Activated T-cell treated with anti-CD3 and anti-CD28 coated beads for 24 hours (primary cell): ENCODE measurements at regions not wholly inside any gene's neighbourhood (a gene's known extent, or its start where the extent isn't known, plus 50 kb on each side); places are given as distances from the start of the nearest gene placed in this dataset.
"Not testable (repeated sequence)": the region's sequence is repeated elsewhere in the genome, so short reads cannot be mapped to it uniquely, and the experiment has no call there.

Experiments
- DNase-seq: peaks from one replicate; pipeline ENCODE4 v3.0.0-alpha.2; 2020; ENCODE audit warnings: low read depth

DNA sequence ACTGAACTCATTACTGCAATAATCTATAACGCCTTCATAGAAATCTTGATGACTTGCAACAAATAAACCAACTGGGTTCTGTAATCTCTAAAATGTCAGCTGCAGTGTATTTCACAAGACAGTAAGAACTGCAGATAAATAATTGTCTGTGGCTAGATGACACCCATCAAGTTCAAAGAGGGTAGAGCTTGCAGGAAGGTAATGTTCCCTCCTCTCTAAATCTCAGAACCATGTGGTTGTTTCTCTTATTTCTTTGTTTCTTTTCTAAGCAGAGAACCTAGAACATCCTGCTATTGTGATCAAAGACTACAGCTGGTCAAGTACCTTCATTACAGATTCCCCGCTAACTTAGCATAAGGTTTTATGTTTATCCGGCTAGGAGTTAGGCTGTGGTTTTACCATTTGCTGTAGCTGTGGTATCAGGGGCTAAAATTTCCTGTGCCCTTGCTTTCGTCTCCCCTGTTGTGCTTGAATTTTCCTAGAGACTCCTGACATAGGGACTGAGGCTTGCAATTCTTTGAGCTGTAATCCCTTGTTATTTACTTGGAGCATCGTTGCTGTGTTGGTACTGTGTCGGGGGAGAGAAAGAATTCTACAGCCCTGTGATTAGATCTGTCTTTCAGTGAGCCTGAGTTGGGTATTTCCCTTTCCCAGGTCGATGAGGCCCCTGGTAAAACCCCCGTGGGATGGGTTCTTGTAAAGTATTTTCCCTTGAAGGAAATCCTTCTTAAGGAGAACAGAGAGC, 253.1 kb upstream of the BTG1 start:
- no peak for DNase-seq

DNA sequence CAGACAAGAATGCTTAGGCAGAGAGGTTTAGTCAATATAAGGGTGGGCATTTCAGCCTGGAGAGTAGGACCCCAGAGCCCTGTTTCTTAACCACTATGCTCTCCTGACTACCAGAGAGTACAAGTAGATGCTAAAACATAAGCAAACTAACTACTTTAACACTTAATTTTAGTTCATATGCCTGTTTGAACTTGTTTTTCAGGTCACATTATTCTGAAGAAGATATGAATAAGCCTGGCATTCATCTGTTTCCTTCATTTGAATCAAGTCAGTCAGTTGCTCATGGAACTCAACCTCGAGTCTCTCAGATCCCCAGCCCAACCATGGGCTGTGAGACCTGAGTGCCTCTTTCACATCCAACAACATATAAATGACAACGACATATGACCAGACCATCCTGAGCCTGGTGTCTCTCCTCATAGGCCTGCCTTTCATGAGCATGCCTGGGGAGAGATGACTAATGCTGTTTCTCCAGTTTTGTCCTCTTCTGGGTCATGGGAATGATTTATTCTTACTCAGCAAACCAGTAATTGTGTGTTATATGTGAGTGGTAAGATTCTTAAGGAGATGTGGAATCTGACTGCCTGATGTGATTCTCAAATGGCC, 251.1 kb upstream of the BTG1 start:
- no peak for DNase-seq

DNA sequence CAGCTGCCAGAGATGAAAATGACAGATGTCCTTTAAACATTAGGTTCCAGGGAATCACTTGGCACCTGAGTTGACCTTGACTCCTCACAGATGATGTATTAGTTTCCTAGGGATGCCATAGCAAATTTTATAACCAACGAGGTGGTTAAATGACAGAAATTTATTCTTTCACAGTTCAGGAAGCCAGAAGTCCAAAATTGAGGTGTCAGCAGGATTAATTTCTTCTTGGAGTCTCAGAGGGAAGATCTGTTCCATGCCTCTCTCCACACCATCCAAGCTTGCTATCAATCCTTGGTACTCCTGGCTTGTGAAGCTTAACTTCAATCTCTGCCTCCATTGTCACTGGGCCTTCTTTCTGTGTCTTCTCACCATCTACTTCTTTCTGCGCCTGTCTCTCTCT, 249.7 kb upstream of the BTG1 start:
- no peak for DNase-seq

DNA sequence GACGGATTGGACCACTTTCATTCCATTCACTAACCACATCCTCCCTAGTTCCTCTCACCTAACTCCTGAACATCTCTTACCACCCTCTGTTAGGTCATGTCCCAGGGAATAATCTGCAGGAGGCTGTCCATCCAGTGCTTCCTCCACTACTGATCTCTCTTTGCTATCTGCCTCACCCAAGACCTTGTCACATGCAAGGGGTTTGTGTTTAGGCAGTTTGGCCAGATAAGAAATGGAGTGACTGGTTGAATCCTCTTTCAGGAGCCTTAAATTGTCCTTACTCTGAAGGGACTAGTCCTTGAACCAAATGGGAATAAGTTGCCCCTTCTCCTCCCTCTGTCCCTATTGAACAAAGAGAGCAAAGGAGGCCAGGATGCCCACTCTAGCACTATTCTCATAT, 249.2 kb upstream of the BTG1 start:
- no peak for DNase-seq

DNA sequence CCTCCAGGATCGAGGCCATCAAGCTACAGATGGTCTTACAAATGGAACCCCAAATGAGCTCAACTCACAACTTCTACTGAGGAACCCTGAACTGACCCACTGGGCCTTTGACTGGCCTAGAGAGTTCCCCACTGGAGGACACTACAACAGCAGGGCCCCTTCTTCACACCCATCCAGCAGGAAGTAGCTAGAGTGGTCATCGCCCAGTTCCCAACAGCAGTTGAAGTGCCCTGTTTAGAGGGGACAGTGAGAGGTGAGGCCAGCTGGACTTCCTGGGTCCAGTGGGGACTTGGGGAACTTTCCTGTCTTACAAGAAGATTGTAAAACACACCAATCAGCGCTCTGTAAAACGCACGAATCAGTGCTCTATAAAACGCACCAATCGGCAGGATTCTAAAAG, 247.9 kb upstream of the BTG1 start:
- DNase-seq = no peak

- not testable (repeated sequence) for DNase-seq
Measured at GRCh38 chr12:92391726-92392125, 246.1 kb upstream of the BTG1 start.

DNA sequence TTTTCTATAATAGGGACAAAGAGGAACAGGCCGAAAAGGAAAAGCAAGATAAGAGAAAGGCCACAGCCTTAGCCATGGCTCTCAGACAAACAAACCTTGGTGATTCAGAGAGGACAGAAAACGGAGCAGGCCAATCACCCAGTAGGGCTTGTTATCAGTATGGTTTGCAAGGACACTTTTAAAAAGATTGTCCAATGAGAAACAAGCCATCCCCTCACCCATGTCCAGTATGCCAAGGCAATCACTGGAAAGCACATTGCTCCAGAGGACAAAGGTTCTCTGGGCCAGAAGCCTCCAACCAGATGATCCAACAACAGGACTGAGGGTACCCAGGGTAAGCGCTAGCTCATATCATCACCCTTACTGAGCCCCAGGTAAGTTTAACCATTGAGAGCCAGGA, 243.8 kb upstream of the BTG1 start:
- DNase-seq = no peak

DNA sequence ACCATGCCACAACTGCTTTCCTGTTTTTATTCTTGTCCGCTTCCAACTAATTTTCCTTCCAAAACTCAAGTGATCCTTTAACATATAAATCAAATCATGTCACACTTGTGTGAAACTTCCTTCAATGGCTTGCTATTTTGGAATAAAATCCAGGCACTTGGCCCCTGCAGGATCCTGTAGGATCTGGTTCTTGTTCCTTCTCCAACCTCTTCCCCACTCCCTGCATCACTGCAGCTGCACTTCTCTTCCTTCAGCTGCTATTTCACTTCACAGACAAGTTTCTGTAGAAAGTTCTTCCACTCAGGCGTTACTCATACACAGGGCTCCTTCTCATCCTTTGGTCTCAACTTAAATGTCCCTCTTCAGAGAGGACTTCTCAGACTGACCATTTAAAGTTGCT, 239.7 kb upstream of the BTG1 start:
- DNase-seq = no peak

GRCh38 chr12:92384571-92384970, 238.9 kb upstream of the BTG1 start:
- DNase-seq = no peak

- no peak for DNase-seq
Measured at GRCh38 chr12:92382383-92382878, 236.8 kb upstream of the BTG1 start.

- no peak for DNase-seq
Measured at GRCh38 chr12:92381856-92382255, 236.2 kb upstream of the BTG1 start.

GRCh38 chr12:92378682-92379479, 233.2 kb upstream of the BTG1 start:
- DNase-seq = no peak

DNA sequence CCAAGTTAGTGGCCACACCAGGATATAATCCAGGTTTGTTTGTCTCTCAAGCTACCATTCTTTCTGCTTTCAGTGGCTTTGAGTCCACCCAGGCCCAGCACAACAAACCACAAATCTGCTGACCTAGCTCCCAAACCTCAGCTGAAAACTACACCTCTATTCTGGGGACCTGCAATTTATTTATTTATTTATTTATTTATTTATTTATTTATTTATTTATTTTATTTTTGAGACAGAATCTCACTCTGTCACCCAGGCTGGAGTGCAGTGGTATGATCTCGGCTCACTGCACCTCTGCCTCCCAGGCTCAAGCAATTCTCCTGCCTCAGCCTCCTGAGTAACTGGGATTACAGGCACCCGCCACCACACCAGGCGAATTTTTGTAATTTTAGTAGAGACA, 229.9 kb upstream of the BTG1 start:
- not testable (repeated sequence) for DNase-seq

DNA sequence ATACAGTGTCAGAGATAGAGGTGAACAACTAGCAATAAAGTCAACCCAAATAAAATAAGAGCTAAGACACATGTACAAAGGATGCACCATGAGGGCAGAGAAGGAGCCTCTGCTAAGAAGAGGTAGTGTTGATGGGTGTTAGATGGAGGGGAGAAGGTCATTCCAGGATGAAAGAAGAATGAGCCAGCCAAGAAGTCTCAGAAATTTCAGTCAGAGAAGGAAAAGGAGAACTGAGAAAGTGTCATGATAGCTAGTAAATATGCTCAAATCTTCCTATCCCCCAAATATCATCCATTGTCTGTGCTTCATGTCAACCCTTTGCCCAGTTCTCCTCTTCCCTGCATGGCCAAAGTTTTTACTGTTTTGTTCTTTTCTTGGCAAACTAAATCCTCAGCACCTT, 225.2 kb upstream of the BTG1 start:
- no peak for DNase-seq

DNA sequence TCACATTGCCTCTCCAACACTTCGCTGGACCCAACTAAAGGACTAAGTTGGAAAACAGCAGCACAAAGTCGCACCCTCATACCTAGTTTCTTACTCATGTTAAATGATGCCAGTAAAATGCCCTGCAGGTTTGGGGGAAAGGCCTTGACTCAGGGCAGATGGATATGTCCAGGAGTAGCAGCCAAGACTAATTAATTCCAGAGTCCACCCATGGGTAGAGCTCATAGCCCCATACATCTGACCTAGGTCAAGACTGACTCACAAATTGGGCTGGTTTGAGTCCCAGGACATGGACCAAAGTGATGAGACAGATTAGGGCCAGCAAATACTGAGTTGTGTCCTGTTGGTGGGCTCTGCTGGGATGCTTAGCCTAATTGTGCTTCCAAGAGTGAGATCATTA, 224.0 kb upstream of the BTG1 start:
- DNase-seq = no peak

DNA sequence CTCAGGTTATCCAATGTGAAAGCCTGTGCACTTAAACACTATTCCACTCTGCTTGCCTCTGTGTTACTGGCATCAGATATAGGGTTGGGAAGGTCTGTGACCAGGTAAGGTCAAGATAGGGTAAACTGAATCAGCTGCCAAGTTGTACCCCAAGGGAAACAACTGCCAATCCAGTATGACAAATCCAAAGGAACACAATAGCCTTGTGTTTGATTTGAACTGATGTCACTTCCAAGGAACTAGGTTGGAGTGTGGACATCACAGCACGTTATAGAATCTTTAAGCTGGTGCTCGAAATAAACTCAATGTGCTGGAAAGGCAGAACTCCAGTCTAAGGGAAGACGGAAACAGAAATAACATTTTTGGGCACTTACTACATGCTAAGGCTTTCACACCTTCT, 223.4 kb upstream of the BTG1 start:
- DNase-seq = no peak

DNA sequence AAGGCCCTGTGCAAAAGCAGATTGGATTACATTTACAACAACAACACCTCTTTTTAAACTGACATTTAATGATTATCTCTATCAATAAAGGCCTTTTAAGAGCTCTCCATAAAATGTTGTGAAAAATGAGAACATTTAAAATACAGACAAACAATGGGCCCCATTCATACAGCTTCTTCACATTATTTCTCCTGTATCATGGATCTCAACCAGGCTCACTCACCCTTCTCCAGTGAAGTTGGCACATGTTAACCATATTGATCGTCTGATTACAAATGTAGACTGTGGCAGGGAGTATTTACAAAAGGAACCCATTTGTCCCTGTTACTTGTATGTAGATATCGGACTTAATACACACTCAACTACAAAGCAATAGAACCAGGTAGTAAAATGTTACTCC, 220.2 kb upstream of the BTG1 start:
- no peak for DNase-seq

- DNase-seq = no peak
Measured at GRCh38 chr12:92365333-92365732, 219.7 kb upstream of the BTG1 start.

DNA sequence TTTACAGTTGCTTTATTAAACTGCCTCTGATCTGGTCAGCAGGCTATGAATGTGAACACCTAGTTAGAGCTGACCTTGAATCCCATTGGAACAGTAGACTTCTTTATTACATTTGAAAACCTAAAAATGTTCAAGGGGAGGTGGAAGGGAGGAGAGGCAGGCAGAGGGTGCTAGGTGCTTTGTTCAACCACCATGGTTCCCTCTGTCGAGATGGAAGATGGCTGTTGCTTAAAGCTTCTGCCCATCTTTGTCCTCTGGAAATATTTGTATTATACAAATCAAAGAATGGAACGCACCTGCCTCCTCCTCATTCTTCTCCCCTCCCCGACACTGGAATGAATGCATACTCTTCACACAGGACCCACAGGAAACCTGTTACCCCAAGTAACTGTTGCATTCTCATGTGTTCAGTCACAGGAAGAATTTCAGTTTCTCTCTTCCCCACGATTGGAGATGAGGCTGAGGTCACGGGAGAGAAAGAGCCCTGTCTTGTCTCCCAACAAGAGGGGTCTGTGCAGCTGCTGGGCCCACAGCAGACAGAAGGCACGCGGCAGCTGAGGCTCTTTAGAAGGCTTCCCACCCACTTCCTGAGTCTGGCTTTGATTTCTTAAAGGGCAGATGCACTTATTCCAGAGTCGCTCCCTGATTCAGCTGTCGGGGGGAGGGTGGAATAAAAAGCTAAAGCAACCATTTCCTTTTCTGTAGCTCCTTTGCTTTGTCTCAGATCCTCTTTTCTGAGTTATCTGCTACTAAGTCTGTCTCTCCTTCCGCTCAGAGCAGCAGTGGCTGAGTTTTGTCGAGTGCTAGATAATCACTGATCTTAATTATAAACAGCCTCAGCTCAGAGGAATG, 217.9 kb upstream of the BTG1 start:
- peak; percentile 11 for DNase-seq

- DNase-seq = no peak
Measured at GRCh38 chr12:92362785-92363184, 217.1 kb upstream of the BTG1 start.

- DNase-seq = no peak
Measured at GRCh38 chr12:92362126-92362525, 216.5 kb upstream of the BTG1 start.

GRCh38 chr12:92360543-92360942, 214.9 kb upstream of the BTG1 start:
- no peak for DNase-seq
